GM23338 (cell line): ENCODE measurements at regions not wholly inside any gene's neighbourhood (a gene's known extent, or its start where the extent isn't known, plus 50 kb on each side); places are given as distances from the start of the nearest gene placed in this dataset.

ENCODE experiments used
- ATAC-seq: fragments of 200-7000 bp; cut with Tn5 transposase; 3 replicates; pipeline ENCODE4 v1.9.1; 2020
- DNase-seq: peaks from one replicate; pipeline ENCODE4 v3.0.0-alpha.2; 2015; ENCODE audit warnings: low spot score
- H2AFZ ChIP-seq: fragments of 200-600 bp; sonication (generic); 2 replicates; pipeline ENCODE4 v1.8.0; 2016; ENCODE audit warnings: antibody characterized with exemption, mild to moderate bottlenecking, moderate library complexity
- H3F3A ChIP-seq: fragments of 200-600 bp; sonication (generic); replicated peaks from 2 replicates; pipeline ENCODE4 v1.8.0; 2017; ENCODE audit warnings: antibody characterized with exemption, mixed run types, low read depth
- H3K27ac ChIP-seq: fragments of 200-600 bp; sonication (generic); 2 replicates; pipeline ENCODE4 v1.6.1; 2016; ENCODE audit warnings: low read depth
- H3K27me3 ChIP-seq: fragments of 200-600 bp; sonication (generic); 2 replicates; pipeline ENCODE4 v1.8.0; 2016; ENCODE audit warnings: mild to moderate bottlenecking, mixed run types, moderate library complexity; ENCODE audit not compliant: insufficient read depth
- H3K36me3 ChIP-seq: fragments of 200-600 bp; sonication (generic); 2 replicates; pipeline ENCODE4 v1.8.0; 2016; ENCODE audit warnings: mild to moderate bottlenecking; ENCODE audit not compliant: insufficient read depth
- H3K4me1 ChIP-seq: fragments of 200-600 bp; sonication (generic); 2 replicates; pipeline ENCODE4 v1.8.0; 2016; ENCODE audit warnings: mild to moderate bottlenecking, moderate library complexity; ENCODE audit not compliant: insufficient read depth
- H3K4me2 ChIP-seq: fragments of 200-600 bp; sonication (generic); 2 replicates; pipeline ENCODE4 v1.7.1; 2017; ENCODE audit warnings: mixed run types
- H3K4me3 ChIP-seq: fragments of 200-600 bp; sonication (generic); 2 replicates; pipeline ENCODE4 v1.6.1; 2016; ENCODE audit warnings: mixed run types
- H3K79me2 ChIP-seq: fragments of 200-600 bp; sonication (generic); replicated peaks from 2 replicates; pipeline ENCODE4 v1.8.0; 2017; ENCODE audit warnings: mild to moderate bottlenecking; ENCODE audit not compliant: insufficient read depth
- H3K9me2 ChIP-seq: fragments of 200-600 bp; sonication (generic); 2 replicates; pipeline ENCODE4 v1.8.0; 2017; ENCODE audit not compliant: insufficient read depth
- H4K20me1 ChIP-seq: fragments of 200-600 bp; sonication (generic); replicated peaks from 2 replicates; pipeline ENCODE4 v1.8.0; 2017; ENCODE audit warnings: mild to moderate bottlenecking; ENCODE audit not compliant: insufficient read depth
- H3K27ac Mint-ChIP-seq: 2 replicates; pipeline ENCODE4 v1.8.0; 2020; ENCODE audit warnings: inconsistent platforms, mild to moderate bottlenecking, moderate library complexity, mixed read lengths
- H3K27me3 Mint-ChIP-seq: 3 replicates; pipeline ENCODE4 v1.8.0; 2022; ENCODE audit warnings: low read depth, mild to moderate bottlenecking, moderate library complexity, mixed read lengths, inconsistent platforms; ENCODE audit not compliant: insufficient read depth, poor library complexity
- H3K36me3 Mint-ChIP-seq: 3 replicates; pipeline ENCODE4 v1.8.0; 2021; ENCODE audit warnings: low read depth, mild to moderate bottlenecking, inconsistent platforms, moderate library complexity, mixed read lengths
- H3K4me1 Mint-ChIP-seq: 3 replicates; pipeline ENCODE4 v1.8.0; 2020; ENCODE audit warnings: mild to moderate bottlenecking, inconsistent platforms, mixed read lengths
- H3K4me3 Mint-ChIP-seq: 3 replicates; pipeline ENCODE4 v1.8.0; 2021; ENCODE audit warnings: moderate library complexity, mild to moderate bottlenecking, inconsistent platforms, mixed read lengths
- H3K9me3 Mint-ChIP-seq: 3 replicates; pipeline ENCODE4 v1.8.0; 2020; ENCODE audit warnings: moderate library complexity, mild to moderate bottlenecking, inconsistent platforms, mixed read lengths
- JUNB ChIP-seq: IDR thresholded peaks from one replicate; pipeline ENCODE4 v1.6.1; 2016; ENCODE audit warnings: antibody characterized with exemption; ENCODE audit not compliant: unreplicated experiment
- NANOG ChIP-seq: IDR thresholded peaks from 2 replicates; pipeline ENCODE4 v1.6.1; 2016; ENCODE audit warnings: antibody characterized with exemption, borderline replicate concordance
- POLR2AphosphoS5 ChIP-seq: IDR thresholded peaks from 2 replicates; pipeline ENCODE4 v1.6.1; 2016; ENCODE audit warnings: antibody characterized with exemption, low read depth
- REST ChIP-seq: IDR thresholded peaks from one replicate; pipeline ENCODE4 v1.6.1; 2018; ENCODE audit warnings: antibody characterized with exemption; ENCODE audit not compliant: unreplicated experiment
- ZNF331 ChIP-seq: fragments of 250-450 bp; sonication (Bioruptor Pico); IDR thresholded peaks from 2 replicates; pipeline ENCODE4 v1.5.0; 2020; ENCODE audit warnings: low read depth, mild to moderate bottlenecking, moderate library complexity

- 0 out of 2 replicates have a peak, but pooled peaks cover 10% of the 10 kb centered on the region for H3K9me2 ChIP-seq
- Mint-ChIP-seq H3K9me3 (no peaks in the 10 kb centered on the region), H3K27ac (no peak overlapping the region), H3K27me3 (no peaks in the 10 kb centered on the region), H3K4me1 (peaks cover 2% of the 10 kb centered on the region; the same call in 1 of the 3 replicates), H3K4me3 (no peak overlapping the region), H3K36me3 (no peaks in the 10 kb centered on the region)
- H3K36me3 ChIP-seq = no peaks in the 10 kb centered on the region
- H3K4me3 ChIP-seq = no peak overlapping the region
- no peak overlapping the region for H3K4me2 ChIP-seq
- no peak for TF ChIP-seq JUNB
- TF ChIP-seq POLR2AphosphoS5 = no peak
- no peak for TF ChIP-seq ZNF331 (CRISPR knock-in tag)
- no peak for TF ChIP-seq REST
- no peaks in the 10 kb centered on the region for H3F3A ChIP-seq
- no peak for DNase-seq
- no peaks in the 10 kb centered on the region; the same call in 1 of the 2 replicates for H3K4me1 ChIP-seq
- no peak overlapping the region for H3K27ac ChIP-seq
- no peaks in the 10 kb centered on the region for H4K20me1 ChIP-seq
- no peaks in the 10 kb centered on the region for H3K79me2 ChIP-seq
- H3K27me3 ChIP-seq = no peaks in the 10 kb centered on the region
- no peak for ATAC-seq
- no peak overlapping the region for H2AFZ ChIP-seq
These were observed 203.5 kb upstream of the GUCY1A2 start for GRCh38 chr11:107221748-107222285.

- H3K9me2 ChIP-seq = 0 out of 2 replicates have a peak, but pooled peaks cover 10% of the 10 kb centered on the region
- no peak overlapping the region for H2AFZ ChIP-seq
- ATAC-seq = no peak
- no peaks in the 10 kb centered on the region for H3K9me3 Mint-ChIP-seq
- no peaks in the 10 kb centered on the region; the same call in 1 of the 2 replicates for H3K4me1 ChIP-seq
- no peaks in the 10 kb centered on the region for H3K27me3 ChIP-seq
- H3K4me1 Mint-ChIP-seq = peaks cover 2% of the 10 kb centered on the region; the same call in 1 of the 3 replicates
- H3K4me3 ChIP-seq = no peak overlapping the region
- H3K36me3 ChIP-seq = no peaks in the 10 kb centered on the region
- no peaks in the 10 kb centered on the region for H3K79me2 ChIP-seq
- no peaks in the 10 kb centered on the region for H3F3A ChIP-seq
- H3K27me3 Mint-ChIP-seq = no peaks in the 10 kb centered on the region
- H3K27ac ChIP-seq = no peak overlapping the region
- TF ChIP-seq NANOG = no peak
- H3K36me3 Mint-ChIP-seq = no peaks in the 10 kb centered on the region
- no peak overlapping the region for H3K4me3 Mint-ChIP-seq
- no peak for DNase-seq
- no peaks in the 10 kb centered on the region for H4K20me1 ChIP-seq
- no peak overlapping the region for H3K4me2 ChIP-seq
- H3K27ac Mint-ChIP-seq = no peak overlapping the region
These were observed 200.1 kb upstream of the GUCY1A2 start for GRCh38 chr11:107218123-107219013.
